GM21529 (cell line): ENCODE measurements at regions not wholly inside any gene's neighbourhood (a gene's known extent, or its start where the extent isn't known, plus 50 kb on each side); places are given as distances from the start of the nearest gene placed in this dataset.

ENCODE experiments used
- ATAC-seq: cut with Tn5 transposase; IDR thresholded peaks from one replicate; pipeline ENCODE4 v1.9.1; 2021; ENCODE audit not compliant: unreplicated experiment

GRCh38 chr10:84770824-84771223, 442.4 kb downstream of the CCSER2 start:
- no peak for ATAC-seq

DNA sequence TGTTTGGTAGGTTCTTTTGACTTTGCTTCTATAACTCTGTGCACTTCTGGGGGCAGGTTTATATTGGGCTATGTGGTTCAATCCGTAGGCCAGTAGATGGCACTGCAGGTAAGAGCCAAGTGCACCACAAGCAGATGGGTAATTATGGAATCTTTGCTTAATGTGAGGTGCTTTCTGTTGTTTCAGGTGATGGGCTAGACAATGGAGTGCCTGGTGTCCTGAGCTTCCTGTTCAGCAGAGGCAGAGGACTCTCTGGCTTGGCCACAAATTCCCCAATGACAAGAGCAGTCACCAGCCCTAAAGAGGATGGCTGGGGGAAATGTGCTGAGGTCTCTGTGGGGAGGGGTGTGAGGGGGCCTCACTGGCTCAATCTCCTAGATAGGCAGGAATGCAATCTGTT, 455.0 kb downstream of the CCSER2 start:
- ATAC-seq, result peak; percentile 71

GRCh38 chr10:84783909-84784308, 455.5 kb downstream of the CCSER2 start:
- ATAC-seq, result no peak

GRCh38 chr10:84784749-84785148, 456.4 kb downstream of the CCSER2 start:
- ATAC-seq, result no peak

DNA sequence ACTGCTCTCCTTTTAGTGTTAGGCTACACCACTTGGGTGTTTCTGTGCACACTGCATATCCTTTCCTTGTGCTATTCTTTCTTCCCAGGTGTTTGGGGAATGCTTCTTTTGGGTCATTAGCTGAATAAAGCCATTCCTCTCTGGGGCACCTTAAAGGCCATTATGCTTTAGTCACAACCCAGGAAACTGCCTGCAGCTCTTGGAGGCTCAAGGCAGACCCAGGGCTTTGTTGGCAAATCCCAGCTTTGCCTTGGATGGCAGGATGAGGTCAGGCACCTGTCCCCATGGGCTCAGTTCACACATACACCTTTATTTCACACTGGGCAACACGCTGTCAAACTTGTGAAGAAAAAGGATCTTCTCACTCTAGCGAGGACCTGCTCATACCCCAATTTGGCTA, 460.6 kb downstream of the CCSER2 start:
- no peak for ATAC-seq

- ATAC-seq, result no peak
Measured at GRCh38 chr10:84798312-84798711, 469.9 kb downstream of the CCSER2 start.

GRCh38 chr10:84801156-84801555, 472.8 kb downstream of the CCSER2 start:
- no peak for ATAC-seq

DNA sequence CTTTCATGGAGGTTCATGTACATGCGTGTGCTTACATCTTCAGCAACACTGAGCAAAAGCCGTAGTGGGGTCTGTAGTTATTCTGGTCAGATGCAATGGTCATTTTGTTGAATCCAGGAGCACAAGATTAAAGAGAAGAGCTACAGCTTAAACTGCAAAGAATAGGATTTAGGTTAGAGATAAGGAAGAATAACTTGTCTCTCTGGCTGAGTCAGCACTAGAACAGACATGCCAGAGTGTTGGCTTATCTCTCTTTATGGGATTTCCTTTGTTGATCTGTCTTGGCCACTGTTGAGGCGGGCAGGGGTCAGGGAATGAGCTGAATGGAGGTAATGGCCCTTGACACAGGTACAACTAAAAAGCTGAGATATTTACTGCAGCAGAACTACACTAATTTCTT, 473.5 kb downstream of the CCSER2 start:
- no peak for ATAC-seq

- no peak for ATAC-seq
Measured at GRCh38 chr10:84805149-84805548, 476.8 kb downstream of the CCSER2 start.

- no peak for ATAC-seq
Measured at GRCh38 chr10:84811113-84811512, 482.7 kb downstream of the CCSER2 start.

GRCh38 chr10:84818961-84819360, 490.6 kb downstream of the CCSER2 start:
- ATAC-seq, result no peak

DNA sequence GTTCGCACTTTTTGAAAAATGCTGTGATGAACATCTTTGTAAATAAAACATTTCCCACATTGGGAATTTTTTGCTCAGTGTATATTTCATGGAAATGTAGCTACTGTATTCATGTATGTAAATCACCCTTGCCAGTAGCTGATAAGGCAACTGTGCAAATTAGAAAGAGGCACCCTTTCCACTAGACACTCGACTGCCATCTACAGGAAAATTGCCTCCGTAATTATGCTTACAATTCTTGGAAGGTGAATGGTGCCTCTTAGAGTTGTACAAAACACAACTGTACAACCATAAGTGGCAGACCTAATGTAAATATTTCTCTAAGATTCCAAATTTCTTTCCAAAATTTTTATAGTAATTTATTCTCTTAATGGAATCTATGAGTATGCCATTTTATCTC, 491.7 kb downstream of the CCSER2 start:
- no peak for ATAC-seq

GRCh38 chr10:84820596-84820995, 492.2 kb downstream of the CCSER2 start:
- no peak for ATAC-seq

GRCh38 chr10:84822931-84823630, 494.7 kb downstream of the CCSER2 start:
- no peak for ATAC-seq

- no peak for ATAC-seq
Measured at GRCh38 chr10:84824525-84824924, 496.1 kb downstream of the CCSER2 start.

DNA sequence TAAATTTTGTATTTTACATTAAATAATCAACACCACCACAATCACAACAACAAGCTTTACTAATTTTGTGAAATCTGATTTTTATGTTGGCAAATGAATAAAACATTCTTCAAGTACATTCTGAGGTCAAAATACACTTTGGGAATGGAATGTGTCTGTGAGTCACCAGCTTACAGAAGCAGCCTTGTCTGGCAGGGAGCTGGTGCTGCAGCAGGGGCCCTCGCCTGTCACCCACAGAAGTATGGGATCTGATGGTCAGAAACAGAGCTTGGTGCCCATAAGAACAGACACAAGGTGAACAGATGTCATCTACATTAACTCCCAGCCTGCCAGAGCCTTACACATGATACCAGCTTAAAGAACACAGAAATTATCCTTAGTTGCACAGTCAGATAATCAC, 496.9 kb downstream of the CCSER2 start:
- ATAC-seq, result no peak

GRCh38 chr10:84826704-84827103, 498.3 kb downstream of the CCSER2 start:
- ATAC-seq, result no peak

GRCh38 chr10:84829131-84829530, 500.7 kb downstream of the CCSER2 start:
- ATAC-seq, result no peak

- no peak for ATAC-seq
Measured at GRCh38 chr10:84837041-84837812, 508.8 kb downstream of the CCSER2 start.

DNA sequence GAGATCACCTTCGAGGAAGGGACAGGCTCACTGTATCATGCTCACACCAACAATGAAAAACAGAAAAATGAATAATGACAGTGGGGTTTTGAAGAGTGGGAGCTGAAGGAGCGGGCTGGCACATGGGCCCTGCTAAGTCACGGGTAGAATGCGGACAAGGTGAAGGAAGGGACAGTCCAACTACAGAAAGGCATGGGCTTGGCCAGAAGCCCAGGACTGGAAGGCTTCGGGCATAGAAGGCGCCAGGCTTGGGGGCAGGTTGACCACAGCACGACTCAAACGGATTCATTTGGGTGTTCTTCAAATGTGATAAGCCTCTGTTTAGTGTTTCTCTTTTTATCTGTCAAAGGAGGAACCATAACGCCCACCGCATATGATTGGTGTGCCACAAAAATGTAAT, 509.5 kb downstream of the CCSER2 start:
- ATAC-seq, result no peak

GRCh38 chr10:84838851-84839250, 510.5 kb downstream of the CCSER2 start:
- ATAC-seq, result no peak

- no peak for ATAC-seq
Measured at GRCh38 chr10:84842593-84842992, 514.2 kb downstream of the CCSER2 start.

DNA sequence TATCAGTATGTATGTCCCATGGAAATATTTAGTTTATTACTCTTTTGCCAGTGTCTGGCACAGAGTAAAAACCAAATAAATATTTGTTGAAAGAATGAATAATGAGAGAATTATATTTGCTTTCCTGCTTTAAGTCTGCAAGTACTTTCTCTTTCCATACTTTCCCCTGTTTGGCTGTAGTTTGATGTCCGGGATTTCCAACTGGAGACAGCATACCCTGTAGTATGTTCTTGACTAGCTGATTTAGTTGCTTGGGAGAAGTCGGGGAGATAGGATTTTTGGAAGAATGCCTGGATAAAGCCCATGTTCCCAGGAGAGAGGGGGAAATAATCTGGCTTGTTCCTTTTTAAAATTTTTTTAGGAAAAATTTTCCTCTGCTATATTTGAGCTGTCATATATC, 516.1 kb downstream of the CCSER2 start:
- ATAC-seq, result no peak
